SU-DHL-6 (cell line): ENCODE measurements at regions not wholly inside any gene's neighbourhood (a gene's known extent, or its start where the extent isn't known, plus 50 kb on each side); places are given as distances from the start of the nearest gene placed in this dataset.

ENCODE experiments used
- EZH2phosphoT487 ChIP-seq: fragments of 200-600 bp; sonication (generic), shearing (Covaris generic); conservative IDR thresholded peaks from 2 replicates; pipeline ENCODE4 v1.6.1; 2018; ENCODE audit warnings: mild to moderate bottlenecking, antibody characterized with exemption, low read length, moderate library complexity, mixed read lengths
- TF ChIP-seq, protein P1 (sequence below): fragments of 200-600 bp; sonication (generic); IDR thresholded peaks from one replicate; pipeline ENCODE4 v1.5.1; 2017; ENCODE audit warnings: antibody characterized with exemption, mild to moderate bottlenecking, low read length, moderate library complexity; ENCODE audit not compliant: insufficient read depth, poor library complexity, severe bottlenecking

- TF ChIP-seq, protein P1, sequence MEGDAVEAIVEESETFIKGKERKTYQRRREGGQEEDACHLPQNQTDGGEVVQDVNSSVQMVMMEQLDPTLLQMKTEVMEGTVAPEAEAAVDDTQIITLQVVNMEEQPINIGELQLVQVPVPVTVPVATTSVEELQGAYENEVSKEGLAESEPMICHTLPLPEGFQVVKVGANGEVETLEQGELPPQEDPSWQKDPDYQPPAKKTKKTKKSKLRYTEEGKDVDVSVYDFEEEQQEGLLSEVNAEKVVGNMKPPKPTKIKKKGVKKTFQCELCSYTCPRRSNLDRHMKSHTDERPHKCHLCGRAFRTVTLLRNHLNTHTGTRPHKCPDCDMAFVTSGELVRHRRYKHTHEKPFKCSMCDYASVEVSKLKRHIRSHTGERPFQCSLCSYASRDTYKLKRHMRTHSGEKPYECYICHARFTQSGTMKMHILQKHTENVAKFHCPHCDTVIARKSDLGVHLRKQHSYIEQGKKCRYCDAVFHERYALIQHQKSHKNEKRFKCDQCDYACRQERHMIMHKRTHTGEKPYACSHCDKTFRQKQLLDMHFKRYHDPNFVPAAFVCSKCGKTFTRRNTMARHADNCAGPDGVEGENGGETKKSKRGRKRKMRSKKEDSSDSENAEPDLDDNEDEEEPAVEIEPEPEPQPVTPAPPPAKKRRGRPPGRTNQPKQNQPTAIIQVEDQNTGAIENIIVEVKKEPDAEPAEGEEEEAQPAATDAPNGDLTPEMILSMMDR, result no peak
- TF ChIP-seq EZH2phosphoT487, result no peak
These were observed 149.9 kb upstream of the IL15 start for GRCh38 chr4:141486375-141486997.
